Thyroid gland (tissue), 4 donors: ENCODE measurements at regions not wholly inside any gene's neighbourhood (a gene's known extent, or its start where the extent isn't known, plus 50 kb on each side); places are given as distances from the start of the nearest gene placed in this dataset.

Experiments used
- DNase-seq, 2 donors: peaks; one replicate each; pipeline ENCODE4 v3.0.0-alpha.2; 2019
- H3K27ac ChIP-seq, 3 donors: fragments of 200-600 bp; sonication (generic); 1 replicate in 2 of 3; 2 replicates in 1 of 3; pipeline ENCODE4 v1.5.1; 2016 to 2019; ENCODE audit warnings: mild to moderate bottlenecking in 1 of 3, moderate library complexity in 1 of 3
- H3K27me3 ChIP-seq: fragments of 200-600 bp; sonication (generic); one replicate; pipeline ENCODE4 v1.5.1; 2019
- H3K36me3 ChIP-seq, 2 donors: fragments of 200-600 bp; sonication (generic); one replicate each; pipeline ENCODE4 v1.5.1; 2016 to 2019
- H3K4me1 ChIP-seq, 2 donors: fragments of 200-600 bp; sonication (generic); one replicate each; pipeline ENCODE4 v1.5.1; 2017 to 2019
- H3K4me3 ChIP-seq, 3 donors: fragments of 200-600 bp; sonication (generic); replicated peaks in 1 of 3; 1 replicate in 2 of 3; 2 replicates in 1 of 3; pipeline ENCODE4 v1.5.1; 2016; ENCODE audit warnings: mild to moderate bottlenecking in 1 of 3
- H3K9me3 ChIP-seq: fragments of 200-600 bp; sonication (generic); one replicate; pipeline ENCODE4 v1.5.1; 2017
- POLR2A ChIP-seq, 2 donors: fragments of 450-650 bp; IDR thresholded peaks; one replicate each; pipeline ENCODE4 v1.6.1; 2017; ENCODE audit warnings: antibody characterized with exemption in 2 of 2, mild to moderate bottlenecking in 2 of 2, moderate library complexity in 1 of 2
- WGBS, 2 donors: methylation state at CpG; one replicate each; pipeline ENCODE4 v1.1.5; 2017; 5-methylcytosine and 5-hydroxymethylcytosine counted together
- intact Hi-C: fragments of 100-400 bp; cut with DNase I; formaldehyde crosslinking; loops from one replicate; pipeline ENCODE4 v1.15.1; 2023
- TF ChIP-seq, protein P1 (sequence below), 6 experiments: fragments of 200-600 bp in 3 of 6; fragments of 450-650 bp in 3 of 6; sonication (generic) in 3 of 6; IDR thresholded peaks; one replicate each; pipeline ENCODE4 v1.5.1; 2016 to 2019; ENCODE audit warnings: antibody characterized with exemption in 6 of 6, mild to moderate bottlenecking in 2 of 6, inconsistent platforms in 1 of 6, moderate library complexity in 1 of 6

- Histone ChIP-seq H3K9me3 (no peaks in the 10 kb centered on the region), H3K27ac (no peak overlapping the region), H3K4me3 (no peak overlapping the region), H3K27me3 (no peaks in the 10 kb centered on the region), H3K4me1 (no peaks in the 10 kb centered on the region), H3K36me3 (no peaks in the 10 kb centered on the region)
- no peak for DNase-seq
- intact Hi-C loops, result loop anchor here (5.0 to 10.0 kb wide), 3 partner anchors 73 to 675 kb away; no protein-coding TSS in a partner anchor
- WGBS, 2 donors, result 84 to 88% methylated on average over 8 of the region's 8 CpGs
- TF ChIP-seq, protein P1, sequence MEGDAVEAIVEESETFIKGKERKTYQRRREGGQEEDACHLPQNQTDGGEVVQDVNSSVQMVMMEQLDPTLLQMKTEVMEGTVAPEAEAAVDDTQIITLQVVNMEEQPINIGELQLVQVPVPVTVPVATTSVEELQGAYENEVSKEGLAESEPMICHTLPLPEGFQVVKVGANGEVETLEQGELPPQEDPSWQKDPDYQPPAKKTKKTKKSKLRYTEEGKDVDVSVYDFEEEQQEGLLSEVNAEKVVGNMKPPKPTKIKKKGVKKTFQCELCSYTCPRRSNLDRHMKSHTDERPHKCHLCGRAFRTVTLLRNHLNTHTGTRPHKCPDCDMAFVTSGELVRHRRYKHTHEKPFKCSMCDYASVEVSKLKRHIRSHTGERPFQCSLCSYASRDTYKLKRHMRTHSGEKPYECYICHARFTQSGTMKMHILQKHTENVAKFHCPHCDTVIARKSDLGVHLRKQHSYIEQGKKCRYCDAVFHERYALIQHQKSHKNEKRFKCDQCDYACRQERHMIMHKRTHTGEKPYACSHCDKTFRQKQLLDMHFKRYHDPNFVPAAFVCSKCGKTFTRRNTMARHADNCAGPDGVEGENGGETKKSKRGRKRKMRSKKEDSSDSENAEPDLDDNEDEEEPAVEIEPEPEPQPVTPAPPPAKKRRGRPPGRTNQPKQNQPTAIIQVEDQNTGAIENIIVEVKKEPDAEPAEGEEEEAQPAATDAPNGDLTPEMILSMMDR (IDR thresholded peaks at IDR 0.05), result no peak
- no peak for TF ChIP-seq POLR2A (IDR thresholded peaks at IDR 0.05)
Observed at GRCh38 chr10:21281765-21282484, 243.6 kb downstream of the SKIDA1 start.

- H3K36me3 ChIP-seq, result no peaks in the 10 kb centered on the region
- intact Hi-C loops, result loop anchor here (5.0 to 10.0 kb wide), 3 partner anchors 74 to 676 kb away; no protein-coding TSS in a partner anchor
- TF ChIP-seq, protein P1 (IDR thresholded peaks at IDR 0.05), result no peak
- TF ChIP-seq POLR2A (IDR thresholded peaks at IDR 0.05), result no peak
- no peaks in the 10 kb centered on the region for H3K27me3 ChIP-seq
- no peak for DNase-seq
- no peaks in the 10 kb centered on the region for H3K4me1 ChIP-seq
- no peaks in the 10 kb centered on the region for H3K9me3 ChIP-seq
- no peak overlapping the region for H3K4me3 ChIP-seq
- H3K27ac ChIP-seq, result no peak overlapping the region
- 94 to 95% methylated on average over 2 of the region's 2 CpGs for WGBS, 2 donors
Observed at GRCh38 chr10:21280971-21281572, 244.4 kb downstream of the SKIDA1 start.

- TF ChIP-seq, protein P1 (IDR thresholded peaks at IDR 0.05), result no peak
- no peak for TF ChIP-seq POLR2A (IDR thresholded peaks at IDR 0.05)
- no peaks in the 10 kb centered on the region for H3K27me3 ChIP-seq
- H3K27ac ChIP-seq, result no peak overlapping the region
- no peaks in the 10 kb centered on the region for H3K9me3 ChIP-seq
- H3K4me3 ChIP-seq, result no peak overlapping the region
- intact Hi-C loops, result loop anchor here (5.0 to 10.0 kb wide), 3 partner anchors 75 to 677 kb away; no protein-coding TSS in a partner anchor
- whole genome bisulfite sequencing, 2 donors, result 94 to 98% methylated on average over 5 of the region's 5 CpGs
- no peaks in the 10 kb centered on the region for H3K36me3 ChIP-seq
- DNase-seq, result no peak
- H3K4me1 ChIP-seq, result no peaks in the 10 kb centered on the region
Observed at GRCh38 chr10:21280037-21280436, 245.4 kb downstream of the SKIDA1 start.

DNA sequence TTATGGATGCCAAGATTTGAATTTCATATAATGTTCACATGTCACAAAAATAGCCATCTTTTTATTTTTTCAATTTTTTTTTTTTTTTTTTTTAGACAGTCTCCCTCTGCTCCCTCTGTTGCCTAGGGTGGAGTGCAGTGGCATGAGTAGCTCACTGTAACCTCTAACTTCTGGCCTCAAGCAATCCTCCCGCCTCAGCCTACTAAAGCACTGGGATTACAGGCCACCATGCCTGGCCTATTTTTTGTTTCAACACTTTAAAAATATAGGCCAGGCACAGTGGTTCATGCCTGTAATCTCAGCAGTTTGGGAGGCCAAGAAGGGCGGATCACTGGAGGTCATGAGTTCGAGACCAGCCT is 246.3 kb downstream of the SKIDA1 start:
- no peak overlapping the region for H3K27ac ChIP-seq
- no peaks in the 10 kb centered on the region for H3K36me3 ChIP-seq
- H3K4me3 ChIP-seq, result no peak overlapping the region
- H3K9me3 ChIP-seq, result no peaks in the 10 kb centered on the region
- H3K27me3 ChIP-seq, result no peaks in the 10 kb centered on the region
- intact Hi-C loops, result loop anchor here (10.0 kb wide), 1 partner anchor 456 kb away; no protein-coding TSS in a partner anchor
- 87 to 94% methylated on average over 3 of the region's 3 CpGs for WGBS, 2 donors
- DNase-seq, result no peak
- H3K4me1 ChIP-seq, result no peaks in the 10 kb centered on the region
- no peak for TF ChIP-seq POLR2A (IDR thresholded peaks at IDR 0.05)
- TF ChIP-seq, protein P1 (IDR thresholded peaks at IDR 0.05), result no peak
